ENCODE measurements at regions not wholly inside any gene's neighbourhood (a gene's known extent, or its start where the extent isn't known, plus 50 kb on each side); places are given as distances from the start of the nearest gene placed in this dataset.

GRCh38 chr7:22049766-22050500 is 104.2 kb upstream of the CDCA7L start:
- TF ChIP-seq CTCF (IDR thresholded peaks at IDR 0.05; ENCODE audit: extremely low read depth, low read depth, low read length): no peak
- Histone ChIP-seq H3K36me3 (ENCODE audit: insufficient read depth, low read length) (no peaks in the 10 kb centered on the region), H3K27me3 (ENCODE audit: insufficient read depth, low read length) (peaks cover 6% of the 10 kb centered on the region), H3K4me1 (ENCODE audit: insufficient read depth, low read length) (no peaks in the 10 kb centered on the region), H3K27ac (ENCODE audit: low read depth, low read length) (no peak overlapping the region), H3K79me2 (ENCODE audit: insufficient read depth, low read length) (no peaks in the 10 kb centered on the region), H3K9me3 (ENCODE audit: low read depth, low read length) (no peaks in the 10 kb centered on the region), H3K4me2 (ENCODE audit: insufficient read depth, low read length) (peak overlapping the region; percentile 37), H4K20me1 (ENCODE audit: insufficient read depth, low read length) (no peaks in the 10 kb centered on the region), H3K4me3 (ENCODE audit: insufficient read depth, low read length) (no peak overlapping the region), H2AFZ (ENCODE audit: low read length) (no peak overlapping the region)
- no peak for DNase-seq (ENCODE audit: insufficient read length, low spot score, missing footprints)

DNA sequence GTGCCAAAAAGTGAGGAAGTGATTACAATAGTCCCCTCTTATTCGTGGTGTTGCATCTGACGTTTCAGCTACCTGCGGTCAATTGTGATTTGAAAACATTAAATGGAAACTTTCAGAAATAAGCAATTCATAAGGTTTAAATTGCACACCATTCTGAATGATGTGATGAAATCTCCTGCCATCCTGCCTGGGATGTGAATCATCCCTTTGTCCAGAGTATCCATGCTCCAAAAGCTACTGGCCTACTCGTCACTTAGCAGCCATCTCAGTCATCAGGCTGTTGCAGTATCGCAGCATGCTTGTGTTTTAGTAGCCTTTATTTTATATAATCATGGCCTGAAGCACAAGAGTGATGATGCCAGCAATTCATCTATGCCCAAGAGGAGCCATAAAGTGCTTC is 97.7 kb upstream of the CDCA7L start:
- Histone ChIP-seq H3K4me3 (ENCODE audit: insufficient read depth, low read length) (no peak overlapping the region), H3K9me3 (ENCODE audit: low read depth, low read length) (no peaks in the 10 kb centered on the region), H3K27me3 (ENCODE audit: insufficient read depth, low read length) (no peaks in the 10 kb centered on the region), H4K20me1 (ENCODE audit: insufficient read depth, low read length) (no peaks in the 10 kb centered on the region), H3K27ac (ENCODE audit: low read depth, low read length) (no peak overlapping the region), H2AFZ (ENCODE audit: low read length) (no peak overlapping the region), H3K36me3 (ENCODE audit: insufficient read depth, low read length) (no peaks in the 10 kb centered on the region), H3K79me2 (ENCODE audit: insufficient read depth, low read length) (no peaks in the 10 kb centered on the region), H3K4me1 (ENCODE audit: insufficient read depth, low read length) (no peaks in the 10 kb centered on the region), H3K4me2 (ENCODE audit: insufficient read depth, low read length) (no peak overlapping the region)
- DNase-seq (ENCODE audit: insufficient read length, low spot score, missing footprints): no peak
- no peak for TF ChIP-seq CTCF (IDR thresholded peaks at IDR 0.05; ENCODE audit: extremely low read depth, low read depth, low read length)

- no peaks in the 10 kb centered on the region for H3K27me3 ChIP-seq (ENCODE audit: insufficient read depth, low read length)
These were observed 95.4 kb upstream of the CDCA7L start for GRCh38 chr7:22040923-22041595.

More at GRCh38 chr7:22040923-22041595, 95.4 kb upstream of the CDCA7L start:
- Histone ChIP-seq H3K27ac (ENCODE audit: low read depth, low read length) (no peak overlapping the region), H3K4me3 (ENCODE audit: insufficient read depth, low read length) (no peak overlapping the region), H2AFZ (ENCODE audit: low read length) (no peak overlapping the region), H3K4me1 (ENCODE audit: insufficient read depth, low read length) (no peaks in the 10 kb centered on the region), H3K4me2 (ENCODE audit: insufficient read depth, low read length) (no peak overlapping the region), H3K36me3 (ENCODE audit: insufficient read depth, low read length) (no peaks in the 10 kb centered on the region), H4K20me1 (ENCODE audit: insufficient read depth, low read length) (no peaks in the 10 kb centered on the region), H3K9me3 (ENCODE audit: low read depth, low read length) (no peaks in the 10 kb centered on the region), H3K79me2 (ENCODE audit: insufficient read depth, low read length) (no peaks in the 10 kb centered on the region)
- no peak for TF ChIP-seq CTCF (IDR thresholded peaks at IDR 0.05; ENCODE audit: extremely low read depth, low read depth, low read length)
- no peak for DNase-seq (ENCODE audit: insufficient read length, low spot score, missing footprints)

Measured in osteoblast (primary cell).